Osteocyte (in vitro differentiated cells): ENCODE measurements at regions not wholly inside any gene's neighbourhood (a gene's known extent, or its start where the extent isn't known, plus 50 kb on each side); places are given as distances from the start of the nearest gene placed in this dataset.
A peak's percentile ranks its signal among the peaks of the same experiment; 100 is the strongest.
"Not testable (repeated sequence)": the region's sequence is repeated elsewhere in the genome, so short reads cannot be mapped to it uniquely, and the experiment has no call there.

Experiments used
- DNase-seq: peaks from one replicate; pipeline ENCODE4 v3.0.0; 2021; ENCODE audit warnings: mixed read lengths; ENCODE audit not compliant: unreplicated experiment; ENCODE audit errors: extremely low spot score
- H3K27ac Mint-ChIP-seq: one replicate; pipeline ENCODE4 v1.8.0; 2021; ENCODE audit warnings: mild to moderate bottlenecking, mixed read lengths; ENCODE audit not compliant: unreplicated experiment
- H3K27me3 Mint-ChIP-seq: one replicate; pipeline ENCODE4 v1.8.0; 2021; ENCODE audit warnings: mixed read lengths; ENCODE audit not compliant: unreplicated experiment
- H3K36me3 Mint-ChIP-seq: one replicate; pipeline ENCODE4 v1.8.0; 2021; ENCODE audit warnings: mixed read lengths; ENCODE audit not compliant: unreplicated experiment
- H3K4me1 Mint-ChIP-seq: one replicate; pipeline ENCODE4 v1.8.0; 2021; ENCODE audit warnings: mixed read lengths; ENCODE audit not compliant: unreplicated experiment
- H3K4me3 Mint-ChIP-seq: one replicate; pipeline ENCODE4 v1.8.0; 2021; ENCODE audit warnings: mild to moderate bottlenecking, moderate library complexity, mixed read lengths; ENCODE audit not compliant: unreplicated experiment
- H3K9me3 Mint-ChIP-seq: one replicate; pipeline ENCODE4 v1.8.0; 2021; ENCODE audit warnings: mixed read lengths; ENCODE audit not compliant: unreplicated experiment
- TF ChIP-seq, protein P1 (sequence below): fragments of 200-600 bp; sonication (generic); IDR thresholded peaks from 2 replicates; pipeline ENCODE4 v1.5.0; 2021; ENCODE audit warnings: antibody characterized with exemption, mild to moderate bottlenecking, moderate library complexity

DNA sequence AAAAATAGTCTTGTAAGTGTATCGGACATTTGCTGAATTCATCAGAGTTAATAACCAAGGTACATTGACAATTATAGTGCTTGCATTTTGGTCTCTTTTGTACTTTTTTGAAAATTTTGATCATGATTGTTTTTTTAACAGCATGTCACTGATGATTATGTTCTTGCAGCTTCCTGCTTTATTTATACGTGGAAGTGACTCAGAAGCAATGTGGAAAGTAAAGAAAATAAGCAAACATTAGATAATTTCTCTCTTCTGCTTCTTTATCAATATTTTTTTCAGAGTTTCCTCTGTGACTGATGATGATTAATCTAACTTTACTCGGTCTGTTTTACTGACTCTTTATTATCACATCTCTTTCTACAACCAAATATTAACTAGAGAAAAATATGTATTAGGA, 1351.9 kb downstream of the REEP3 start:
- no peak for DNase-seq
- H3K36me3 Mint-ChIP-seq: no peaks in the 10 kb centered on the region
- H3K27me3 Mint-ChIP-seq: no peaks in the 10 kb centered on the region
- H3K4me3 Mint-ChIP-seq: no peak overlapping the region
- H3K27ac Mint-ChIP-seq: no peak overlapping the region
- no peaks in the 10 kb centered on the region for H3K9me3 Mint-ChIP-seq
- TF ChIP-seq, protein P1, sequence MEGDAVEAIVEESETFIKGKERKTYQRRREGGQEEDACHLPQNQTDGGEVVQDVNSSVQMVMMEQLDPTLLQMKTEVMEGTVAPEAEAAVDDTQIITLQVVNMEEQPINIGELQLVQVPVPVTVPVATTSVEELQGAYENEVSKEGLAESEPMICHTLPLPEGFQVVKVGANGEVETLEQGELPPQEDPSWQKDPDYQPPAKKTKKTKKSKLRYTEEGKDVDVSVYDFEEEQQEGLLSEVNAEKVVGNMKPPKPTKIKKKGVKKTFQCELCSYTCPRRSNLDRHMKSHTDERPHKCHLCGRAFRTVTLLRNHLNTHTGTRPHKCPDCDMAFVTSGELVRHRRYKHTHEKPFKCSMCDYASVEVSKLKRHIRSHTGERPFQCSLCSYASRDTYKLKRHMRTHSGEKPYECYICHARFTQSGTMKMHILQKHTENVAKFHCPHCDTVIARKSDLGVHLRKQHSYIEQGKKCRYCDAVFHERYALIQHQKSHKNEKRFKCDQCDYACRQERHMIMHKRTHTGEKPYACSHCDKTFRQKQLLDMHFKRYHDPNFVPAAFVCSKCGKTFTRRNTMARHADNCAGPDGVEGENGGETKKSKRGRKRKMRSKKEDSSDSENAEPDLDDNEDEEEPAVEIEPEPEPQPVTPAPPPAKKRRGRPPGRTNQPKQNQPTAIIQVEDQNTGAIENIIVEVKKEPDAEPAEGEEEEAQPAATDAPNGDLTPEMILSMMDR: no peak
- H3K4me1 Mint-ChIP-seq: peaks cover 8% of the 10 kb centered on the region

DNA sequence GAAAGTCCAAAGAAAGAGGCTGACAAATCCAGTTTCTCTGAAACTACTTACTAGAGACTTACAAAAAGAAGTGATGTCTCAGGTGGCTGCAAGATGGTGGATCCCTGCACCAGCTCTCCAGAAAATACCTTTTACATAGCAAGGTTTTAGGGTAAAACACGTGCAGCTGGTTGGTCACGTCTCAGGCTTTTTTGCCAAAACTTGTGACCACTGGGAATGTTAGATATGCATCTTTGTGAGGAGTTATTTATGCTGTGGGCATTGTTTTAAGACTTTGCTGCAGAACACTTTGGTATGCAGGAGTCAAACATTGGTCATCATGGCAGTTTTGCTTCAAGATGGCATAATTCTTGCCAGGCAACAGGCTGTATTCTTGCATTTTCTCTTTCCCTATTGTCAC, 1352.8 kb downstream of the REEP3 start:
- TF ChIP-seq, protein P1: no peak
- Mint-ChIP-seq H3K4me1 (peaks cover 8% of the 10 kb centered on the region), H3K27ac (no peak overlapping the region), H3K36me3 (no peaks in the 10 kb centered on the region), H3K9me3 (no peaks in the 10 kb centered on the region), H3K4me3 (no peak overlapping the region), H3K27me3 (no peaks in the 10 kb centered on the region)
- DNase-seq: no peak

DNA sequence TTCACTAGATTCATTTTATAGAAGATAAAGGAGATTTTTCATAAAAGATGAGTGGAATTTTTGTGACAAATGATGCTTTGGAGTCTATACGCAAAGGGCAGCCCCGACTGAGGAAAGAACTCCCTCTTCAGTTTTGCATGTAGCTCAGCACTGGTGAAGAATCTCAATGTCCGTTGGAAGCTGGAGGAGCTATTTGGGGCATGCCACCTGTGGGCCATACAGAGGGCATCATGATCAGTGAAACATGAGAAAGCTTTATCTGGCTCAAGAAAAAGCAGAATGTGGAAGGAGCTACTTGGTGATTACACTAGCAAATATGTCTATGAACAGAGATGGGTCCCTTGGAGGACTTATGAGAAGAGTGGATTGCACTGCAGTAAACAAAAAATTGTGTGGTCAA, 1359.3 kb downstream of the REEP3 start:
- H3K9me3 Mint-ChIP-seq: peaks cover 3% of the 10 kb centered on the region
- no peak overlapping the region for H3K4me3 Mint-ChIP-seq
- no peaks in the 10 kb centered on the region for H3K4me1 Mint-ChIP-seq
- DNase-seq: no peak
- no peak overlapping the region for H3K27ac Mint-ChIP-seq
- peaks cover 4% of the 10 kb centered on the region for H3K27me3 Mint-ChIP-seq
- TF ChIP-seq, protein P1: no peak
- H3K36me3 Mint-ChIP-seq: no peaks in the 10 kb centered on the region

DNA sequence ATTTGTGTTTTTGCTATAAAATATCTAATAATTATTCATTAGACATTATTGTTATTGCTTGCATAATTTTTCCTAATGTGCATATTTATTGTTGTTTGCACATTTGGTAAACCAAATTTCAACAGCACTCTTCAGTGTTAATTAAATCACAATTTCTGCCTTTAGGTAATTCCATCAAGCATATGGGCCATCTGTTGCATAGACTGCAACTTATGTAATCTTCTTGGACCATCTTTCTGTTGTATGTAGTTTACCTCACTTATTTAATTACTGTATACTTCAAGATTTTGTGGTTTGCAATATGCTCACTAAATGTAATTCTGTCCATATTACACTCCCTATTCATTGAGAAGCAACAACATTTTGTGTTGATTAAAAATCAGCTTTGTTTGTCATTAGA, 1360.1 kb downstream of the REEP3 start:
- no peak overlapping the region for H3K27ac Mint-ChIP-seq
- no peaks in the 10 kb centered on the region for H3K4me1 Mint-ChIP-seq
- peaks cover 5% of the 10 kb centered on the region for H3K9me3 Mint-ChIP-seq
- no peak for DNase-seq
- TF ChIP-seq, protein P1: no peak
- no peak overlapping the region for H3K4me3 Mint-ChIP-seq
- H3K27me3 Mint-ChIP-seq: peaks cover 4% of the 10 kb centered on the region
- no peaks in the 10 kb centered on the region for H3K36me3 Mint-ChIP-seq

DNA sequence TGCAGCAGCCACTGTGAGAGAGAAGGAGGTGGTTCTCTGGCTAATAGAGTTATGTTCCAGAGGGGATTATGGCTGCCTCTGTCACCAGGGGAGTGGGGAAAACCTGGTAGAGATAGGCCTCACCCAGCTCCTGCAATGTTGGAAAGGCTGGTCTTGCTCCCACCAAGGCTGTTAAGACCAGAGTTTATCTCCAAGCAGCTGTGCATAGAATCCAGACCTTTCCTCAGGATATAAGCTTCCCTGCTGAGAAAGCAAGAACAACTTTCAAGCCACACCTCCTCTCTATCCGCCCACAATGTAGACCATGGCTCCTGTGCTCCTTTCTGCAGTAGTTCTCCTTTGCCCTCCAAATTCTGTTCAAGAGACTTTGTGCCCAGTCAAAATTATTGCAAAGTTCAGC, 1375.4 kb downstream of the REEP3 start:
- peaks cover 26% of the 10 kb centered on the region for H3K9me3 Mint-ChIP-seq
- H3K4me1 Mint-ChIP-seq: no peaks in the 10 kb centered on the region
- H3K27ac Mint-ChIP-seq: no peak overlapping the region
- DNase-seq: no peak
- no peak overlapping the region for H3K4me3 Mint-ChIP-seq
- no peaks in the 10 kb centered on the region for H3K36me3 Mint-ChIP-seq
- TF ChIP-seq, protein P1: no peak
- H3K27me3 Mint-ChIP-seq: peaks cover 2% of the 10 kb centered on the region

DNA sequence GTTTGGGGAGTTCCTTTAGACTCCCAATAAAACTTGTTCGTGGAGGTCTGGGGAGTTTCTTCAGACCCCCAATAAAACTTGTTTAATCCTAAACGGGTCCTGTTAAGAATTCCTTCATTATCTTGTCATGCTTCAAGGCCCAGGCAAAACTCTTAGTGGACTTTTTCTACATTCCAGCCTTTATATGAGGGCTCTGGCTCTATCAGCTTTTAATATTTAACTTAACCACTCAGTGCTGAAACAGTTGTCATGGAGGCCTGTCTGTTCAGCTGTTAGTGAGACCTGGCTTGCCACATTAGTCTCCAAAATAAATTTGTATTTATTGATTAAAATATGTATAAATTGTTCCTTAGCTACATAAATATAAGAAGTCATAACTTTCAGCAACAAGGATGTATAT, 1385.1 kb downstream of the REEP3 start:
- not testable (repeated sequence) for H3K27ac Mint-ChIP-seq, H3K9me3 Mint-ChIP-seq, H3K4me1 Mint-ChIP-seq, DNase-seq, H3K27me3 Mint-ChIP-seq, H3K36me3 Mint-ChIP-seq, H3K4me3 Mint-ChIP-seq

DNA sequence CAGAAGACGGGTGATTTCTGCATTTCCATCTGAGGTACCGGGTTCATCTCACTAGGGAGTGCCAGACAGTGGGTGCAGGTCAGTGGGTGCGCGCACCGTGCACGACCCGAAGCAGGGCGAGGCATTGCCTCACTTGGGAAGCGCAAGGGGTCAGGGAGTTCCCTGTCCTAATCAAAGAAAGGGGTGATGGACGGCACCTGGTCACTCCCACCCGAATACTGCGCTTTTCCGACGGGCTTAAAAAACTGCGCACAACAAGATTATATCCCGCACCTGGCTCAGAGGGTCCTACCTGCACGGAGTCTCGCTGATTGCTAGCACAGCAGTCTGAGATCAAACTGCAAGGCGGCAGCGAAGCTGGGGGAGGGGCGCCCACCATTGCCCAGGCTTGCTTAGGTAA, 1403.1 kb downstream of the REEP3 start:
- peak overlapping the region; percentile 34 for H3K4me3 Mint-ChIP-seq
- H3K27me3 Mint-ChIP-seq, H3K27ac Mint-ChIP-seq, H3K36me3 Mint-ChIP-seq, H3K4me1 Mint-ChIP-seq, DNase-seq: not testable (repeated sequence)
- H3K9me3 Mint-ChIP-seq: peaks cover 20% of the 10 kb centered on the region
